ENCODE measurements at regions not wholly inside any gene's neighbourhood (a gene's known extent, or its start where the extent isn't known, plus 50 kb on each side); places are given as distances from the start of the nearest gene placed in this dataset.

GRCh38 chr21:35198565-35198964 is 149.5 kb upstream of the RUNX1 start:
- DNase-seq (ENCODE audit: low read depth in 1 of 2, low spot score in 1 of 2) = no peak
- Histone ChIP-seq H3K27me3 (ENCODE audit: insufficient read depth, poor library complexity, severe bottlenecking) (no peaks in the 10 kb centered on the region), H3K4me3 (replicated peaks; ENCODE audit: insufficient read depth, low read length) (no peak overlapping the region), H3K27ac (replicated peaks) (no peak overlapping the region)
- TF ChIP-seq, protein P1, sequence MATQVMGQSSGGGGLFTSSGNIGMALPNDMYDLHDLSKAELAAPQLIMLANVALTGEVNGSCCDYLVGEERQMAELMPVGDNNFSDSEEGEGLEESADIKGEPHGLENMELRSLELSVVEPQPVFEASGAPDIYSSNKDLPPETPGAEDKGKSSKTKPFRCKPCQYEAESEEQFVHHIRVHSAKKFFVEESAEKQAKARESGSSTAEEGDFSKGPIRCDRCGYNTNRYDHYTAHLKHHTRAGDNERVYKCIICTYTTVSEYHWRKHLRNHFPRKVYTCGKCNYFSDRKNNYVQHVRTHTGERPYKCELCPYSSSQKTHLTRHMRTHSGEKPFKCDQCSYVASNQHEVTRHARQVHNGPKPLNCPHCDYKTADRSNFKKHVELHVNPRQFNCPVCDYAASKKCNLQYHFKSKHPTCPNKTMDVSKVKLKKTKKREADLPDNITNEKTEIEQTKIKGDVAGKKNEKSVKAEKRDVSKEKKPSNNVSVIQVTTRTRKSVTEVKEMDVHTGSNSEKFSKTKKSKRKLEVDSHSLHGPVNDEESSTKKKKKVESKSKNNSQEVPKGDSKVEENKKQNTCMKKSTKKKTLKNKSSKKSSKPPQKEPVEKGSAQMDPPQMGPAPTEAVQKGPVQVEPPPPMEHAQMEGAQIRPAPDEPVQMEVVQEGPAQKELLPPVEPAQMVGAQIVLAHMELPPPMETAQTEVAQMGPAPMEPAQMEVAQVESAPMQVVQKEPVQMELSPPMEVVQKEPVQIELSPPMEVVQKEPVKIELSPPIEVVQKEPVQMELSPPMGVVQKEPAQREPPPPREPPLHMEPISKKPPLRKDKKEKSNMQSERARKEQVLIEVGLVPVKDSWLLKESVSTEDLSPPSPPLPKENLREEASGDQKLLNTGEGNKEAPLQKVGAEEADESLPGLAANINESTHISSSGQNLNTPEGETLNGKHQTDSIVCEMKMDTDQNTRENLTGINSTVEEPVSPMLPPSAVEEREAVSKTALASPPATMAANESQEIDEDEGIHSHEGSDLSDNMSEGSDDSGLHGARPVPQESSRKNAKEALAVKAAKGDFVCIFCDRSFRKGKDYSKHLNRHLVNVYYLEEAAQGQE (IDR thresholded peaks at IDR 0.05; ENCODE audit: insufficient replicate concordance, low read depth) = no peak
- no peak for TF ChIP-seq GABPA (IDR thresholded peaks at IDR 0.05; ENCODE audit: low read depth)
- TF ChIP-seq SPI1 (IDR thresholded peaks at IDR 0.05; ENCODE audit: borderline replicate concordance, low read depth) = no peak
- TF ChIP-seq POLR2AphosphoS5 (IDR thresholded peaks at IDR 0.05; ENCODE audit: low read depth) = no peak
- TF ChIP-seq CTCF (IDR thresholded peaks at IDR 0.05; ENCODE audit: insufficient read depth, low read length) = no peak

GRCh38 chr21:35197992-35198431 is 148.9 kb upstream of the RUNX1 start:
- Histone ChIP-seq H3K27me3 (ENCODE audit: insufficient read depth, poor library complexity, severe bottlenecking) (no peaks in the 10 kb centered on the region), H3K27ac (replicated peaks) (no peak overlapping the region), H3K4me3 (replicated peaks; ENCODE audit: insufficient read depth, low read length) (no peak overlapping the region)
- no peak for DNase-seq (ENCODE audit: low read depth in 1 of 2, low spot score in 1 of 2)
- TF ChIP-seq CTCF (IDR thresholded peaks at IDR 0.05; ENCODE audit: insufficient read depth, low read length) (no peak), SPI1 (IDR thresholded peaks at IDR 0.05; ENCODE audit: borderline replicate concordance, low read depth) (no peak), POLR2AphosphoS5 (IDR thresholded peaks at IDR 0.05; ENCODE audit: low read depth) (no peak), GABPA (IDR thresholded peaks at IDR 0.05; ENCODE audit: low read depth) (no peak)
- TF ChIP-seq, protein P1 (IDR thresholded peaks at IDR 0.05; ENCODE audit: insufficient replicate concordance, low read depth) = no peak

- H3K27me3 ChIP-seq (ENCODE audit: insufficient read depth, poor library complexity, severe bottlenecking) = no peaks in the 10 kb centered on the region
- H3K27ac ChIP-seq (replicated peaks) = no peak overlapping the region
- no peak for TF ChIP-seq SPI1 (IDR thresholded peaks at IDR 0.05; ENCODE audit: borderline replicate concordance, low read depth)
- TF ChIP-seq CTCF (IDR thresholded peaks at IDR 0.05; ENCODE audit: insufficient read depth, low read length) = no peak
- TF ChIP-seq GABPA (IDR thresholded peaks at IDR 0.05; ENCODE audit: low read depth) = no peak
- TF ChIP-seq POLR2AphosphoS5 (IDR thresholded peaks at IDR 0.05; ENCODE audit: low read depth) = no peak
- TF ChIP-seq, protein P1 (IDR thresholded peaks at IDR 0.05; ENCODE audit: insufficient replicate concordance, low read depth) = no peak
- H3K4me3 ChIP-seq (replicated peaks; ENCODE audit: insufficient read depth, low read length) = no peak overlapping the region
- no peak for DNase-seq (ENCODE audit: low read depth in 1 of 2, low spot score in 1 of 2)
Measured at GRCh38 chr21:35197191-35197590, 148.1 kb upstream of the RUNX1 start.

Measured in HL-60 (cell line).